ENCODE measurements at regions not wholly inside any gene's neighbourhood (a gene's known extent, or its start where the extent isn't known, plus 50 kb on each side); places are given as distances from the start of the nearest gene placed in this dataset.

DNA sequence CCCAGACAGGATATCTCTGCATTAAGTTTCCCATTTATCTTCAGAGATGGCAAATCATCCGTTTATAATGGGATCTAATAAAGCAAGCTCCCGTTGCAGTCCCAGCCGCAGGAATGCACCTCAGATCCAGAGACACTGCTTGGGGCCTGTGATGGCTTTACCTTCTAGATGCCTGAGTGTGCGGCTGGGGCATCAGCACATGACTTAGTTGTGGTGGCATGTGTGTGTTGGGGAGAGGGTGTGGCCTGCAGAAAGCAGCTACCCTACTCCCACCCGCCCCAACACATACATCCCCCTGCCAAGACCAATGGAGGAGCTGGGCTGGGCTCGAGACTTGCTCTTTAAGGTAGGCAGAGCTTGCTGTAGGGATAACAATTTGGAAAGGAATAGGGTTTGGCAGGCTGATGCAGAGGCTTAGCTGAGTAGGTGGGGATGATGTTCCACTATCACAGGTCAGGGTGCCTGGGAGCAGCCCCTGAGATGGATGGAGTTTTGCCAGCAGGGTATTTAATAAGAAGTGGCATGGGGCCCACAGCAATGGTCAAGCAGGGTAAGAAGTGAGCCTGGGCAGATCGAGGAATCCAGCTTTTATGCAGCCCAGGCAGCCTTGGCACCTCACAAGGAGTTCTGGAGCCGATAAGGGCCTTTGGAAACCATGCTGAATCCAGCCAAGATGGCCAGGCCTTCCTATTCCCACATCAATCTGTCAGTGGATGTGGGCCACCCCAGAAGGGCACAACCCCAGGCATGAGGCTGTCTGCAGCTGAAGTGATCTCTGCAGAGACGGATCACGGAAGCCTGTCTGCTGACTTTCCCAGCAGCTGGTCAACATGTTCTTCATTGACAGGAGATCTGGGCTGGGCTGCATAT lies 601.3 kb downstream of the BUD13 start:
- Histone ChIP-seq H3K4me3 (no peak overlapping the region), H3K36me3 (no peaks in the 10 kb centered on the region), H3K27ac (no peak overlapping the region), H3K4me1 (no peaks in the 10 kb centered on the region), H3K27me3 (peaks cover 7% of the 10 kb centered on the region), H3K9me3 (no peaks in the 10 kb centered on the region)
- WGBS, 2 donors (ENCODE audit: low coverage in 1 of 2), result 33 to 50% methylated on average over 2 of the region's 10 CpGs
- no peak for TF ChIP-seq POLR2A (IDR thresholded peaks at IDR 0.05)
- TF ChIP-seq, protein P1, sequence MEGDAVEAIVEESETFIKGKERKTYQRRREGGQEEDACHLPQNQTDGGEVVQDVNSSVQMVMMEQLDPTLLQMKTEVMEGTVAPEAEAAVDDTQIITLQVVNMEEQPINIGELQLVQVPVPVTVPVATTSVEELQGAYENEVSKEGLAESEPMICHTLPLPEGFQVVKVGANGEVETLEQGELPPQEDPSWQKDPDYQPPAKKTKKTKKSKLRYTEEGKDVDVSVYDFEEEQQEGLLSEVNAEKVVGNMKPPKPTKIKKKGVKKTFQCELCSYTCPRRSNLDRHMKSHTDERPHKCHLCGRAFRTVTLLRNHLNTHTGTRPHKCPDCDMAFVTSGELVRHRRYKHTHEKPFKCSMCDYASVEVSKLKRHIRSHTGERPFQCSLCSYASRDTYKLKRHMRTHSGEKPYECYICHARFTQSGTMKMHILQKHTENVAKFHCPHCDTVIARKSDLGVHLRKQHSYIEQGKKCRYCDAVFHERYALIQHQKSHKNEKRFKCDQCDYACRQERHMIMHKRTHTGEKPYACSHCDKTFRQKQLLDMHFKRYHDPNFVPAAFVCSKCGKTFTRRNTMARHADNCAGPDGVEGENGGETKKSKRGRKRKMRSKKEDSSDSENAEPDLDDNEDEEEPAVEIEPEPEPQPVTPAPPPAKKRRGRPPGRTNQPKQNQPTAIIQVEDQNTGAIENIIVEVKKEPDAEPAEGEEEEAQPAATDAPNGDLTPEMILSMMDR (IDR thresholded peaks at IDR 0.05), result no peak
- TF ChIP-seq EP300 (IDR thresholded peaks at IDR 0.05), result no peak
- TF ChIP-seq POLR2AphosphoS5 (IDR thresholded peaks at IDR 0.05), result no peak
- no peak for ATAC-seq

DNA sequence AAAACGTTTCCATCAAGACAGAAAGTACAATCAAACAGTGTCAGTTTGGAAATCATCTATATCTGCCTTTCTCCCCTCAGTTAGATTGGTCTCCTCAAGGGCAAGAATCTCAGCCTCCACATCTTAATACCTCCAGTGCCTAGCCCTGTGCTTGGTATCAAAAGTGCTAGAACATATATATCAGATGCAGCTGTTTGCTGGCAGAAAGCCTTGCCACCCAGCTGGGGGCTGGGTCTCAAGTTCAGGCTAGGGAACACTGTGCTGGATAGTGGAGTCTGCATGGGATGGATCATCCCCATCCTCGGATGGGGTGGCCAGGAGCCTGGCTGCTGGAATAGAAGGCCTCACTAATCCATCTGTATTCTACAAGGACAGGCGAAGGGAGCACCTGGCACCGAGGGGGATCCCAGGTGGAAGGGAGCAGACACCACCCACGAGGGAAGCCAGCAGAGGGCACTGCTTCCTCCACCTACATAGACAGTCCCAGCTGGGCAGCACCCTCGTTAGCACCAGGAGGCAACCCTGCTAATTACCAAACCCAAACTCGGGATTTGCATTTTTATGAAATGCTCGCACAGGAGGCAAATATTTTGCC lies 602.2 kb downstream of the BUD13 start:
- Histone ChIP-seq H3K4me3 (no peak overlapping the region), H3K4me1 (no peaks in the 10 kb centered on the region), H3K27ac (no peak overlapping the region), H3K27me3 (peaks cover 12% of the 10 kb centered on the region), H3K36me3 (no peaks in the 10 kb centered on the region), H3K9me3 (no peaks in the 10 kb centered on the region)
- no peak for ATAC-seq
- TF ChIP-seq EP300 (IDR thresholded peaks at IDR 0.05), result no peak
- TF ChIP-seq, protein P1 (IDR thresholded peaks at IDR 0.05), result peak in 1 of 4 experiments; percentile 7
- WGBS, 2 donors (ENCODE audit: low coverage in 1 of 2), result 24 to 40% methylated on average over 3 to 5 of the region's 8 CpGs

DNA sequence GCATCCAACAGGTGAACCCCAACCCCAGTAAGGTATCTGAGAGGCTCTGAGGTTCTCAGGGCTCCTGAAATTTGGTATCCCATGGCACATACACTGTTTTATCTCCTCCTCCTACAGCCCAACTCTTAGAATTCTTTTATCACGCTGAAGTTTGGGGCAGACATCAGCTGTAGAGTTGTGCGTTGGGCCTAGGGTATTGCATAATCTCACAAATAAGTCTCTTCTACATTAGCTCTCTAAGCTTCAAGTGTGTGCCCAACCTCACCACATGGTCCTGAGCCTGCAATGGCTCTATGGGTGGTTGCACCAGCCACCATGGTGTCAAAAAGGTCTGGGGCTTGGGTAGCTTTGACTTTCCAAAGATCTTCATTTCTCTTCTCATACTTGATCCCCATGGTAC lies 603.0 kb downstream of the BUD13 start:
- TF ChIP-seq, protein P1 (IDR thresholded peaks at IDR 0.05), result no peak
- TF ChIP-seq POLR2A (IDR thresholded peaks at IDR 0.05) (no peak), EP300 (IDR thresholded peaks at IDR 0.05) (no peak), POLR2AphosphoS5 (IDR thresholded peaks at IDR 0.05) (no peak)
- Histone ChIP-seq H3K9me3 (no peaks in the 10 kb centered on the region), H3K27ac (no peak overlapping the region), H3K4me3 (no peak overlapping the region), H3K27me3 (peaks cover 20% of the 10 kb centered on the region), H3K36me3 (no peaks in the 10 kb centered on the region), H3K4me1 (no peaks in the 10 kb centered on the region)
- ATAC-seq, result no peak
- WGBS, 2 donors (ENCODE audit: low coverage in 1 of 2), result 88 to 100% methylated on average over 1 to 2 of the region's 2 CpGs

DNA sequence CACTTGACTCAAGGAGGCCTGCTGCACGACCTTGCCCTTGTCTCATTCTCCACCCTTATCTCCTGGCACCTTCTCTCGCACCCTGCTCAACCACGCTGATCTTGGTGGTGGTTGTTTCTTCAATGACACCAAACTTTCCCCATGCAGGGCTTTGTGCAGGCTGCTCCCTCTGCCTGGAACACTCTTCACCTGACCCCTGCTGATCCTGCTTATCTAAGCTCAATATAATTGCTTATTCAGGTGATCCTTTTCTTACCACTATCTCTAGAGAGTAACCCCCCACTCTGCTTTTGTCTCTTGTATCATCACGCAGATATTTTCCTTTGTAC lies 604.4 kb downstream of the BUD13 start:
- H3K4me3 ChIP-seq, result no peak overlapping the region
- ATAC-seq, result no peak
- H3K27me3 ChIP-seq, result peaks cover 20% of the 10 kb centered on the region
- no peaks in the 10 kb centered on the region for H3K36me3 ChIP-seq
- no peaks in the 10 kb centered on the region for H3K4me1 ChIP-seq
- H3K9me3 ChIP-seq, result no peaks in the 10 kb centered on the region
- WGBS, 2 donors (ENCODE audit: low coverage in 1 of 2), result 85 to 100% methylated on average over 2 to 4 of the region's 4 CpGs
- no peak overlapping the region for H3K27ac ChIP-seq
- TF ChIP-seq, protein P1 (IDR thresholded peaks at IDR 0.05), result no peak
- TF ChIP-seq POLR2A (IDR thresholded peaks at IDR 0.05) (no peak), POLR2AphosphoS5 (IDR thresholded peaks at IDR 0.05) (no peak), EP300 (IDR thresholded peaks at IDR 0.05) (no peak)

Measured in gastroesophageal sphincter (tissue), 4 donors.